Rectal smooth muscle tissue (tissue), 1 donor: ENCODE measurements at regions not wholly inside any gene's neighbourhood (a gene's known extent, or its start where the extent isn't known, plus 50 kb on each side); places are given as distances from the start of the nearest gene placed in this dataset.

Source experiments
- H3K27ac ChIP-seq: one replicate; pipeline ENCODE4 v1.7.0; 2013; ENCODE audit warnings: low read depth, low read length, inconsistent platforms
- H3K27me3 ChIP-seq: one replicate; pipeline ENCODE4 v1.7.0; 2013; ENCODE audit warnings: low read length; ENCODE audit not compliant: control insufficient read depth, insufficient read depth
- H3K36me3 ChIP-seq: one replicate; pipeline ENCODE4 v1.7.0; 2013; ENCODE audit warnings: low read length; ENCODE audit not compliant: control insufficient read depth, insufficient read depth
- H3K4me1 ChIP-seq: one replicate; pipeline ENCODE4 v1.7.0; 2013; ENCODE audit warnings: low read length; ENCODE audit not compliant: control insufficient read depth, insufficient read depth
- H3K4me3 ChIP-seq: one replicate; pipeline ENCODE4 v1.7.0; 2013; ENCODE audit warnings: low read length
- H3K9ac ChIP-seq: one replicate; pipeline ENCODE4 v1.7.0; 2013; ENCODE audit warnings: low read length

DNA sequence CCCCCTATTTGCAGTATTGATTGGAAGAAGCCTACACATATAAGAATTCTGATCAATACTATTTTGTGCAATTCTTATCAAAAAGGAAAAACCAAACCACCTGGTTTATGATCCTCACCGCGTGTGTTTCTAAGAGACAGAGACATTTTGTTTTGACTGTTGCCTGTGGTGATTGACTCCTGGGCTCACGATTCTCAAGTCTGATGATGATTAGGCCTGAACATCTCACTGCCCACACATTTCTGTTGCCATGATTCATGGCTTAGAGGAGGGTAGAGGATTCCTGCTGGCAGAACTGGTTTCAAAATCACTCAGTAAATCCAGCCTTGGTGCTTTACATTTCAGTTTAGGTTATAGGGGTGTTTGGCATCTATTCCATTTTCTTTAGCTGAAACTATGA, 88.3 kb upstream of the UBE3A start:
- no peaks in the 10 kb centered on the region for H3K27me3 ChIP-seq
- H3K9ac ChIP-seq = no peak overlapping the region
- no peak overlapping the region for H3K27ac ChIP-seq
- H3K4me3 ChIP-seq = no peak overlapping the region
- peaks cover 4% of the 10 kb centered on the region for H3K4me1 ChIP-seq
- no peaks in the 10 kb centered on the region for H3K36me3 ChIP-seq

DNA sequence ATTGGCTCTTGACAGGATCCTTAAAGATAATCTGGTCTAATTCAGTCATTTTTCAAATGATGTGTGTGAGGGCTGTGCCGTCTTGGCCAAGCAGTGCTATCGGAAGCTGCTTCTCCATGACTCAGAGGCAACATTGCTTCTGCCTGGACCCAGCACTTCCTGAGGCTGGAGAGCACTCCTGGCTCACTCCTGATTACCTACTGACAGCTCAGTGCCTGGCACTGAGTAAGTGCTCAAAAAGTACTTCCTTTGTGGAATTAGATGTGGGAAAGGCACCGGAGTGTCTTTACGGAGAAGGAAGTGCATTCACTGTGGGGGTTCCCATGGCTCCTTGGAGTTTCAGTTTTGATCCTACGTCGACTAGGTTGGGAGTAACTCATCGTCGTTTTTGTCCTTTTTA, 86.9 kb upstream of the UBE3A start:
- Histone ChIP-seq H3K4me3 (no peak overlapping the region), H3K4me1 (no peaks in the 10 kb centered on the region), H3K27ac (no peak overlapping the region), H3K27me3 (no peaks in the 10 kb centered on the region), H3K36me3 (no peaks in the 10 kb centered on the region), H3K9ac (no peak overlapping the region)

DNA sequence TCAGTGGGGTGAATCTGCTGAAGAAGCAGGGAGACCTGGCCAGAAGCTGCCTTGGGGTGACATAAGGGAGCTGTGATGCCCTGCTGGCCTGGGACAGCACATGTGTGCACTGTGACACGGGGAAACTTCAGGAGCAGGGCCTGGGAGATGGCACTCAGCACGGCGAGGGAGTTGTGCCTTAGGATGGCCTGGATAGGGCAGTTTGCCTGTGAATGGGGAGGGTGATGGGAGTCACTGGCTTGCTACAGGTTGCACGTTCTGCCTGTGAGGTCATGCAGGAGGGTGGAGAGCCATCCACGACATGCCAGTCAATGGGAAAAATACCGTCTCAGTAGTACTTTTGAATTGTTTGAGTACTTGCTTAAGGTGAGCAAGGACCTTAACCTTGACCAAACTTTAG, 76.8 kb upstream of the UBE3A start:
- Histone ChIP-seq H3K4me1 (no peaks in the 10 kb centered on the region), H3K27ac (no peak overlapping the region), H3K9ac (no peak overlapping the region), H3K4me3 (no peak overlapping the region), H3K36me3 (no peaks in the 10 kb centered on the region), H3K27me3 (no peaks in the 10 kb centered on the region)

DNA sequence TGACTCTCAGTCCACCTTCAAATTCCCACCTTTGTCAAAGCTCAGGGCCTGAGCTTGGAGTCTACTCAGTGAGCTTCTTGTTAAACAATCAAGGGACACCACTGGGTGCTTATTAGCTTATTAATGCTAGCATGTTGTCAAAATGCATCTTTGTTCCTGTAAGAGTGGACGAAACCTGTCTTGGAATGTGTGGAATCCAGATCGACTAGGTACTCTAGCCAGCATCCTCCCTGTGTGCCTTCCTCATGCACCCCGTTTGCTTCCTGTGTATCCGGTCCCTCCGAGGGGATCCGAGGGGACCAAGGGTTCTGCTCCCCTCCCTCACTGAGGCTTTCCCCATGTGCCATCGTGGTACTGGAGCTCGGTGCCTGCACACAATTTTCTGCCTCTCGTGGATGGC, 75.7 kb upstream of the UBE3A start:
- Histone ChIP-seq H3K4me1 (no peaks in the 10 kb centered on the region), H3K9ac (no peak overlapping the region), H3K27ac (no peak overlapping the region), H3K36me3 (no peaks in the 10 kb centered on the region), H3K27me3 (no peaks in the 10 kb centered on the region), H3K4me3 (no peak overlapping the region)

DNA sequence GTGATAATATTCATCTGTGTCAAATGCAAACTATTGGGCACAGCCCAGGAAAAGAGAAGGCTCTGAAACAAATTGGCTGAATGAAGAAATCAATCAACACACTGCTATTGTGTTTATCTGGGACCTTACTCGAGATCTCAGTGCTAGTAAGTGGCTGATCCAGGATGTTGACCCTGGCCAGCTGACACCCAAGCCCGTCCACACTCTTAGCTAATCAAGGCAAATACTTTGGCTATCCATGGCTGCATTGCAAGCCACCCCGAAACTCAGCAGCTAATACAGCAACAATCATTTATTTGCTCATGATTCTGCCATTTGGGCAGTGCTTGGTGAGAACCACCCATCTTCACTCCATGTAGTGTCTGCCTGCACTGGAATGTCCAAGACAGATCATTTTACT, 74.1 kb upstream of the UBE3A start:
- no peaks in the 10 kb centered on the region for H3K4me1 ChIP-seq
- no peak overlapping the region for H3K9ac ChIP-seq
- no peaks in the 10 kb centered on the region for H3K36me3 ChIP-seq
- H3K27me3 ChIP-seq = no peaks in the 10 kb centered on the region
- no peak overlapping the region for H3K27ac ChIP-seq
- H3K4me3 ChIP-seq = no peak overlapping the region

DNA sequence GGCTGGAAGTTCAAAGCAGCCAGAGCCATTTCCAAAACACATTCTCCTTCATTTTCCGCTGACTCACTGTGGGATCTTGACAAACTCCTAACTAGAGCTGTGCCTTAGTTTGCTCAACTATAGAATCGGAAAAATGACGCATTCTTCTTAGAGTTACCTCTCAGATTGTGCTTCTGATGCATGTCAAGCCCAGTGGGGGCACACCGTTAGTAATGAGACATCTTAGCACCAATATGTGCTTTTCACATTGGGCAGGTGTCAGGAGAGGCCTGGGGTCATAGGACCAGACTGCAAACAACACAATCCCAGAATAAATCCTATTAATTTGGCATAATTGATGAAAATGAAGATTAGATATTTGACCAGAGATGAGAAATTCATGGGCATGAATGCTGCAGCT, 71.3 kb upstream of the UBE3A start:
- no peaks in the 10 kb centered on the region for H3K36me3 ChIP-seq
- no peak overlapping the region for H3K27ac ChIP-seq
- H3K9ac ChIP-seq = no peak overlapping the region
- H3K4me3 ChIP-seq = no peak overlapping the region
- H3K4me1 ChIP-seq = no peaks in the 10 kb centered on the region
- H3K27me3 ChIP-seq = no peaks in the 10 kb centered on the region

DNA sequence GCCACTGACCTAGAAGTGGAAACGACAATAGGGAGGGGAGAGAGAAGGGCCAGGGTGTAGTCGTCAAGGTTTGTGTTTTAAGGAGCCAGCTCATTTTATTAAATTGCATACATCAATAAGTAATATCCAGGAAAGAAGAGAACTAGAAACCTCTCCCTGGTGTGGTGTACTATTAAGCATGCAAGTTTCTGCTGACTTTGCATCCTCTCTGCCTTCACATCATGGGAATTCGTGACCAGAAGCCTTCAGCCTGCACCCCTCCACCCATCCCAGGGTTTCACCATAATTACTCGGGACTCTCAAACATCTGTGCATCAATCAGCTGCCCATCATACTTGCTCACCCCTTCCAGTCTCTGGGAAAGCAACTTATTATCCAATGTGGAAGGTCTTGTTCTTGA, 70.9 kb upstream of the UBE3A start:
- Histone ChIP-seq H3K9ac (no peak overlapping the region), H3K36me3 (no peaks in the 10 kb centered on the region), H3K27me3 (no peaks in the 10 kb centered on the region)

DNA sequence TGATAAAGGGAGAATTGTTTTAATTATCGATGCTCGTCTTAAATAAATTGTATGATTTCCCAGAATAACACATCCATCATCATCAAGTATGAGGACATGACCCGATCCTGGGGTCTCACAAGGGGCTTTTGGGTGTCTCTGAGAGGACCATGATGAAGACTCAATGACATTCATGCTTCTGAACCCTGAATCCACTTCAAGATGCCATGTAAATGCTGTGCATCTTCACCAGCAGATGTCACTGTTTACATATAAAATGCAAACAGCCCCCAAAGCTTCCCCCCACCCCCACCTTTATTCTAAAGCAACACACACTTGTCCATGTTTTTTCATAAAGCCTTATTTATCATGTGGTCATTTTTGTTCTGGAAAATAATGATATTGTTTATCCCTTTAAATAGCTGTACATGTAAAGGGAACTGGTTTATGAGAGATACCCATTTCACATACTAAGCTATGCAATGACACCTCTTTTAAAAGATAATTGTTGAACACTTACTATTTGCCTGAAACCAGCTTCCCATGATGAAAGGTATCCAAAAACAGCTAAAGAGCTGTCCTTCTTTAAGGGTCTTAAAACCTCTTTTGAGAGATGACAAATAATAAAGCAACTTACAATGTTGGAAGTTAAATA, 69.7 kb upstream of the UBE3A start:
- H3K4me1 ChIP-seq = no peaks in the 10 kb centered on the region

More for the DNA sequence above, 70.9 kb upstream of the UBE3A start:
- no peaks in the 10 kb centered on the region for H3K4me1 ChIP-seq
- no peak overlapping the region for H3K27ac ChIP-seq
- H3K4me3 ChIP-seq = no peak overlapping the region

DNA sequence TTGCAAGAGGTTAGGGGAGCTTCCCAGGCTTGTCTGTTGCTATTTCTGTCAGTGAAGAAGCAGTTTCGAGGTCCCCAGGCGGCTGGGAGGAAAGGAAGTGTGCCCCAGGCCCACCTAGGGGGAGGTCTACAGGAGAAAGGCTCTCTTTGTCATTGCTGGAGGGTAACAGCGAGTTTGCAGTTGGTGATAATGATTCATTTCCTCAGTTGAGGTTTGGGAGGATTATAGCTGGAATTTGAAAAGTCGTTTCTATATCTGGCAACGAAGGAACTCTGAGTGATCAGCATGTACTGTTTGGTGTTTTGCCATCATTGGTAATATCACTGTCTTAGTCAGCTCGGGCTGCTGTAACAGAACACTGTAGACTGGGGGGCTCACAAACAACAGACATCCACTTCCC, 65.5 kb upstream of the UBE3A start:
- Histone ChIP-seq H3K4me3 (no peak overlapping the region), H3K36me3 (no peaks in the 10 kb centered on the region), H3K4me1 (no peaks in the 10 kb centered on the region), H3K27me3 (no peaks in the 10 kb centered on the region), H3K9ac (no peak overlapping the region), H3K27ac (no peak overlapping the region)

More for the DNA sequence above, 69.7 kb upstream of the UBE3A start:
- Histone ChIP-seq H3K27ac (no peak overlapping the region), H3K9ac (no peak overlapping the region), H3K4me3 (no peak overlapping the region), H3K27me3 (no peaks in the 10 kb centered on the region), H3K36me3 (no peaks in the 10 kb centered on the region)

DNA sequence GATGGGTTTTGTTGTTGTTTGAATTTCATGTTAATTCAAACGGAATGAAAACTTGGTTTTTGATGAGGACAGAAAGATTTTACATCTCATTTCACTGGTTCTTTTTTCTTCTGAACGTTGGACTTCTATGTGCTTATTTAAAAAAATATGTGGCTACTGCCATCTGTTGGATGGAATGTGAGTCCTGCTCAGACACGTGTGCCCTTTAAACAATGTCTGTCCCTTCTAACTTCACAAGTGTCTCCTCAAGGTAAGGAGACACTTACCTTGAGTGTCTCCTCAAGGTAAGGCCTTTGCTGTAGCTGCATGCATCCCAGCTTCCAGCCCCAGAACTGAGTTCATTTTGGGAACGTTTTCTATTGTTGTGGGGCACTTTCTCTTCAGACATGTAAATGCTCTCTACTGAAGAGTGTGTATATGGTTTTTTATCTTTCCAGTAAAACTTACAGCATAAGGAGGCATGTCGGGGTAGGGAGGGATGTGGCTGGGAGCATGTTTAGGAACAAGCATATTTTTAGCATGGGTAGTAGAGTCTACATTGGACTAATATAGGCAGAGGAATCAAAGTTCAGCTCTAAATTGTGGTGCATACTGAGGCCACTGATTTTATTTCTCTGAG, 63.1 kb upstream of the UBE3A start:
- Histone ChIP-seq H3K27ac (no peak overlapping the region), H3K9ac (no peak overlapping the region), H3K36me3 (no peaks in the 10 kb centered on the region), H3K27me3 (no peaks in the 10 kb centered on the region), H3K4me3 (no peak overlapping the region), H3K4me1 (no peaks in the 10 kb centered on the region)

DNA sequence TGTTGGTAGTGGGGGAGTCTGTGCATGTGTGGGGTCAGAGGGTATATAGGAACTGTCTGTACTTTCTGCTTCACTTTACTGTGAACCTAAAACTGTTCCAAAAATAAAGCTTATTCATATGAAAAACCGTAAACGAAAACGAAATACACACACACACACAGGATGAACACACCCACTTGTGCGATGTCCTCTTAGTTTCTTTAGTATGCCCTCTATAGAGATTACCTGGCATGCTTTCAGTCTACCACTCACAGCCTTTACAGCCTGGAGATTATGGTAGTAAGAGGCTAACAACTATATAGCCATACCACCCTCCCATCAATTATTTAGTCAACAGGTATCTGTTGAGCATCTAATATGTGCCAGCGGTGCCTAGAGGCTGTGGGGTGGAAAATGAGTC, 60.0 kb upstream of the UBE3A start:
- no peak overlapping the region for H3K27ac ChIP-seq
- H3K4me1 ChIP-seq = no peaks in the 10 kb centered on the region
- H3K9ac ChIP-seq = no peak overlapping the region
- H3K4me3 ChIP-seq = no peak overlapping the region
- no peaks in the 10 kb centered on the region for H3K27me3 ChIP-seq
- H3K36me3 ChIP-seq = no peaks in the 10 kb centered on the region

DNA sequence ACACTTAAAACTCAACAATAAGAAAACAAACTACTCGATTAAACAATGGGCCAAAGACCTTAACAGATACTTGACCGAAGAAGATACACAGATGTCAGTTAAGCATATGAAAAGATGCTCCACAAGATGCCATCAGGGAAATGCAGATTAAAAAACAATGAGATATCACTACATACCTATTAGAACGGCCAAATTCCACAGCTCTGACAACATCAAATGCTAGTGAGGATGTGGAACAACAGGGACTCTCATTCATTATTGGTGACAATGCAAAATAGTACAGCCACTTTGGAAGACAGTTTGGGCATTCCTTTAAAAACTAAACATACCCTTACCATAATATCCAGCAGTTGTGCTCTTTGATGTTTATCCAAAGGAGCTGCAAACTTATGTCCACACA, 59.1 kb upstream of the UBE3A start:
- Histone ChIP-seq H3K4me1 (no peaks in the 10 kb centered on the region), H3K27me3 (no peaks in the 10 kb centered on the region), H3K4me3 (no peak overlapping the region), H3K36me3 (no peaks in the 10 kb centered on the region), H3K9ac (no peak overlapping the region), H3K27ac (no peak overlapping the region)

DNA sequence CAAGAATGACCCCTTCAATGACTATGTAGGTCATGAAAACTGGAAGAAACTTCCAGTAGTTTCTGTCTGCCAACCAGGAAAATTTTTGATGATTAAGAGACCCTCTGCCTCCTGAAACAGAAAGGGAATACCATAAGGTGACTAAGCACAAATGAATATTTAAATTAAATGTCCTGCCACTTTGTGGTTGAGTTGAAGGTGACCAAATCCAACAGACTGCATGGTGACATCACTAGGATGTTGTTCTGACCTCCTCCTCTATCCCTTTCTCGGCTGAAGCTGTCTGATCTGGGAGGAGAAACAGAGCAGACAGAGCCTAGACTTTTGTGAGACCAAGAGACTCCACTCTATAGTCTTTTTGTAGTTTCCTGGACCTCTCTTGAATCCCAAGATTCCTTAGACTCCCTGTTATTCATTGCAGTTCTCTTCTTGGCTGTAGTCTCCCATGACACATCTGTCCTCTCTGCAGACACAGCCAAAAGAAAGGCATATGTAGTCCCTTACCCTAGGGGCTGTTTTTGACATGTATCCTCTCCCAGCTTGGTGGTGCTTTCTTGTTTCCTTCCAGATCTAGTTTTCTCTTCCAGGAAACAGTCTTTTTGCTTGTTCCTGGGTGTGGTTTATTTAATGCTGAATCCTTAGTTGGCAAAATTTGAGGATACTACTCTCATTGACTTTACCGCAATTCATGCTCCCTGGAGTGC, 55.2 kb upstream of the UBE3A start:
- Histone ChIP-seq H3K9ac (no peak overlapping the region), H3K4me1 (no peaks in the 10 kb centered on the region), H3K36me3 (no peaks in the 10 kb centered on the region), H3K27me3 (no peaks in the 10 kb centered on the region), H3K27ac (no peak overlapping the region), H3K4me3 (no peak overlapping the region)
